ENCODE measurements at regions not wholly inside any gene's neighbourhood (a gene's known extent, or its start where the extent isn't known, plus 50 kb on each side); places are given as distances from the start of the nearest gene placed in this dataset.
"Not testable (repeated sequence)": the region's sequence is repeated elsewhere in the genome, so short reads cannot be mapped to it uniquely, and the experiment has no call there.

- DNase-seq, result no peak
Measured at GRCh38 chr5:104111632-104112031, 549.0 kb upstream of the NUDT12 start.

DNA sequence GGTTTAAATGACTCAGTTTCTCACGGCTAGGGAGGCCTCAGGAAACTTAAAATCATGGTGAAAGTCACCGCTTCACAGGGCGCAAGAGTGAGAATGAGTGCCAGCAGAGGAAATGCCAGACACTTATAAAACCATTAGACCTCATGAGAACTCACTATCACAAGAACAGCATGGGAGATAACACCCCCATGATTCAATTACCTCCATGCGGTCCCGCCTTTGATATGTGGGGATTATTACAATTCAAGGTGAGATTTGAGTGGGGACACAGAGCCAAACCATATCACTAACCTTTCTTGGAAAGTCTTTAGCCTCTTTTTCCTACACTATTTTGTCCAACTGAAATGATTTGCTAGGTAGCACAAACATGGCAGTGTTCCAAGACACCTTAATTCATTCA lies 533.9 kb upstream of the NUDT12 start:
- DNase-seq, result no peak

GRCh38 chr5:104095527-104095926 lies 532.9 kb upstream of the NUDT12 start:
- DNase-seq, result no peak

DNA sequence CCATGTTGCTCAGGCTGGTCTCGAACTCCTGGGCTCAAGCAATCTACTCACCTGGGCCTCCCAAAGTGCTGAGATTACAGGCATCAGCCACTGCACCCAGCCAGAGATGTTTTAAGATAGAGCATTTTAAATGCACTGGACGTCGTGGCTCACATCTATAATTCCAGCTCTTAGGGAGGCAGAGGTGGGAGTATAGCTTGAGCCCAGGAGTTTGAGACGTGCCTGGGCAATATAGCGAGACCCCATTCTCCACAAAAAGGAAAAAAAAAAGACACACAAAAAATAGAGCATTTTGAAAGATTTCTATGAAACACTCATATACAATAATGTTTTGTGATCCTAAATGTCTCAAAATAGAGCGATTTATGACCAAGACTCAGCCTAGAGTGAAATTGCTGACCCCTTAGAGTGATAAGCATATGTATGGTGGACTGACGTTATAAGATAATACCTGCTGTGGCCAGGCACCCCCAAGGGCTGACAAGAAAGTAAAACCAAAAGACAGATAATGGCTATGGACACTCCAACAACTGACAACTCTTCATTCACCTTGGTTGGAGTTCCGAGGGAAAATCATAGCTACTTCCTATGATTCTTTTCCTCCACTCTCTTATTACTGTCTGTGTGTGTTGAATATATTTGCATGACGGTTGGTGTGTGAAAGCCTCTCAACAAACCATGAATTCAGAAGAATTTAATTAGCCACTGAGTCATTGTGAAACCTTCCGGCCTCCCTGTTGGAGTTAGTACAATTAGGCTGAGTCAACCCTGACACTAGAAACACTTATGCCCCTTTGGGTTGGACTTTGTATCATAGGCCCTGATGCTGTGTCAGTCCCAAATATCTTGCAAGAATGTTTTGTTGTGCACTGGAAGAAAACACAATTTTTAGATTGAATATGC lies 526.5 kb upstream of the NUDT12 start:
- no peak for DNase-seq

- DNase-seq, result peak; percentile 9
Measured at GRCh38 chr5:104084896-104085295, 522.3 kb upstream of the NUDT12 start.

DNA sequence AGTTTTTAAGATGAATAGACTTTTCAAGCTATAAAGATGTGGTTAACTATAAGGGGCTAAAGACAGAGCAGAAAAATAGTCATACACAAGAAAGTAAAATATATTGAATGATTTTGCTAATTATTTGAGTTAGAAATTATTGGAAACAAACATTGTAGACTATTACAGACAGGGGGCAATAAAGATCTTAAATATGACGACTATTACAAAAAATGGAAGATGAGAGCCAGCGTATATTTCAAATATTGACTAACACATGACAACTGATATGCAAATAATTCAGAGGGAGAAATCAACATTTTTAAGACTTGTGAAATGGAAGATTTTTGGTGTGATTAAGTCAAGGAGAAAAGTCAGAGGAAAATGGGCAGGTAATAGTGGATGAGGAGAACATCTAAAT lies 520.2 kb upstream of the NUDT12 start:
- DNase-seq, result no peak

DNA sequence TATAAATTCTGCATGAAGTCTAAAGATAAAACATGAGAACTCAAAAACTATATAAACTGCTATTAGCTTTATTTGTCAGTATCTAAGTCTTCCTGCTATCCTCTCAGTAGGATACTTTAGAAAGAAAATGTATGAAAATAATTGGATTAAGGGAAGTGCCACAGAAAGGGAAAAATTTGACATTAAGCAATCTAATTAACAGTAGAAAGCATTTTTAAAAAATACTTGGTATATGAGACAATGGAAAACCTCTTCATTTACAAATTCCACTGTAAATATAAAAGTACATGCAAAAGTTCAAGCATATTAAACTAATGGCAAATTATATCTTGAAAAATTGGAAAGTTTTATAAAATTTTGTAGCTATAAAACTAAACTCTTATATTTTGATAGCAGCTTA lies 518.6 kb upstream of the NUDT12 start:
- no peak for DNase-seq

DNA sequence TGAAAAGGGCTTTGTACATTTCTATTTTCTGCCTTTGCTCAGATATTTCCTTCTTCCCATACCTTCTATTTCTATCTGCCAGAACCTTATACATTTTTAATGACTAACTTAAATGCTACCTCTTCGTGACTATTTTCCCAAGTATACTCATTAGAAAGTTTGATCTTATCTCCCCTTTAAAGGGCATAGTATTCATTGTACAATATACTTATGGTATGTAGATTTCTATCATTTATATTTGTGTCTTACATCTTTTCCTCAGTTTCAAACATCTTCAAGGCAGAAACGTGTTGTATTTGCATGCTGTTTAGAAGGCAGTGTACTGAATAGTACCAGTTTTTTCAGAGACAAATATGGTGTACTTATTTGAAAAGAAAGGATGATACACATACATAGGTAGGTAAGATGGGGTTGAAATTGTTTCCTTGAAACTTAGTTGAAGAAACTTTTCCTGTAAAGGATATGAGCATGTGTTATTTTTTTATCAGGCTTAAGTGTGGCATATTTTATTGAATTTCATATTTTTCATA lies 518.1 kb upstream of the NUDT12 start:
- no peak for DNase-seq

DNA sequence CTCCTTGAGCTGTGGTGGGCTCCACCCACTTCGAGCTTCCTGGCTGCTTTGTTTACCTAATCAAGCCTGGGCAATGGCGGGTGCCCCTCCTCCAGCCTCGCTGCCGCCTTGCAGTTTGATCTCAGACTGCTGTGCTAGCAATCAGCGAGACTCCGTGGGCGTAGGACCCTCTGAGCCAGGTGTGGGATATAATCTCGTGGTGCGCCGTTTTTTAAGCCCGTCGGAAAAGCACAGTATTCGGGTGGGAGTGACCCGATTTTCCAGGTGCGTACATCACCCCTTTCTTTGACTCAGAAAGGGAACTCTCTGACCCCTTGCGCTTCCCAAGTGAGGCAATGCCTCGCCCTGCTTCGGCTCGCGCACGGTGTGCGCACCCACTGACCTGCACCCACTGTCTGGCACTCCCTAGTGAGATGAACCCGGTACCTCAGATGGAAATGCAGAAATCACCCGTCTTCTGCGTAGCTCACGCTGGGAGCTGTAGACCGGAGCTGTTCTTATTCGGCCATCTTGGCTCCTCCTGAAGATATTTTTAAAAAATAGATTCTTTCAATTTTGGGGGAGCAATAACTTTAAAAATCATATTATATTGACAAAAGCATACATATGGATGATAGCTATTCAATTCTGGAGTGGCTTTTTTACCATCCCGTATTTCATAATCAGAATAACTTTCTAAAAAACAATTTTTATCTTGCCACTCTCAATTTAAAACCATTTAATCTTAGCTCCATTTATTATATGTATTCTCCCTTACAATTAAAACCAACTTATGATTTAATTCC lies 517.5 kb upstream of the NUDT12 start:
- not testable (repeated sequence) for DNase-seq

DNA sequence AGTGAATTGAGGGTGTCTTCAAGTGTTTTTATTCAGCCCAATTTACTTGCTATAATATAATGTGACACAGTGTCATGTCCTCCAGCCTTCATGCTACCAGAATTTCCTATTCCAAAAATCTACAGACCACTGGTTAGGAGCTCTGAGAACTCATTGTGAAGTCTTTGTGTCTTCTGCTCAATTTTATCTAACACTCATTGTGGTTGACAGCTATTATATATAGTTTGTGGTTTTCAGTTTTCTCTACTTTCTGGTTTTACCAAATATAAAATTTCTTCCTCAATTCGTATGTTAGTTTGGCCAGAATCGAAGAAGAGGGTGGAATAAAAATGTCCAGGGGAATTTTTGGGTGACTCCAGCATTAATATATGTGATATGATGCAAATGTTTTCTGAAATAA lies 509.3 kb upstream of the NUDT12 start:
- DNase-seq, result no peak

DNA sequence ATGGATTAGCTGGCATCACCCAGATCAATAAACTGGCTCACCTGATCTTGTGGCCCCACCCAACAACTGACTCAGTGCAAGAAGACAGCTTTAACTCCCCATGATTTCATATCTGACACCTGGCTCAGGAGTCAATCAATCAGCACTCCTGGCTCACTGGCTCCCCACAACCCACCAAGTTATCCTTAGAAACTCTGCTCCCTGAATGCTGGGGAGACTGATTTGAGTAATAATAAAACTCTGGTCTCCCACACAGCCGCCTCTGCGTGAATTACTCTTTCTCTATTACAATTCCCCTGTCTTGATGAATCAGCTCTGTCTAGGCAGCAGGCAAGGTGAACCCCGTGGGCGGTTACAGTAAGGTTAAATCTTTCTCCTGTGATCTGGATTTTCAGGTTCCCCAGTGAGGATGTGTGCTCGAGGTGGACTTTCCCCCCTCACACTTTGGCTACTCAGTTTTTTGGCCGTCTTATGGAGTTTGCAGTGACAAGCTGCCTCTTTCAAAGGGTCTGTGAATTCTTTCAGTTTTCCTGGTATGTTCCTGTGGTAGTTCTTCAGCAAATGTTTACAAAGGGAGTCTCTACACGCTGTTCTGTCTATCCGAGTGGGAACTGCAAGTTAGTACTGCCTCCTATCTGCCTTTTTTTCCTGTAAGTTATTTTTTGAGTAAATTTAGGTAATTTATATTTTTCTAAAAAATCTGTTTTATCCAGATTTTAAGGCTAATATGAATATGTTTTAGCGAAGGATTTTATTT lies 500.2 kb upstream of the NUDT12 start:
- DNase-seq, result no peak

- no peak for DNase-seq
Measured at GRCh38 chr5:104061707-104062106, 499.1 kb upstream of the NUDT12 start.

DNA sequence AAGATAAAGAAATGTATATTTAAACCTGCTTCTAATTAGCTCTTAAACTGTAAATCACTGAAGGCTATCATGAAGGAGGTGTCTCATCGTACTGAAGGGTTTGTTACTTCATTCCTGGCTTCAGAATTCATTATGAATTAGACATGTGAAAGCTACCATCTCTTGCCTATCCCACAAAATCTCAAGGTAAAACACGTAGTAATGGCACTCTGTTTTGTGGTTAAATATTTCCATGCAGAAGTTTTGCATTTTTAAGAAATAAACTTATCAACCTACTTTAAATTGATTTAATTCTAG lies 490.7 kb upstream of the NUDT12 start:
- DNase-seq, result no peak

DNA sequence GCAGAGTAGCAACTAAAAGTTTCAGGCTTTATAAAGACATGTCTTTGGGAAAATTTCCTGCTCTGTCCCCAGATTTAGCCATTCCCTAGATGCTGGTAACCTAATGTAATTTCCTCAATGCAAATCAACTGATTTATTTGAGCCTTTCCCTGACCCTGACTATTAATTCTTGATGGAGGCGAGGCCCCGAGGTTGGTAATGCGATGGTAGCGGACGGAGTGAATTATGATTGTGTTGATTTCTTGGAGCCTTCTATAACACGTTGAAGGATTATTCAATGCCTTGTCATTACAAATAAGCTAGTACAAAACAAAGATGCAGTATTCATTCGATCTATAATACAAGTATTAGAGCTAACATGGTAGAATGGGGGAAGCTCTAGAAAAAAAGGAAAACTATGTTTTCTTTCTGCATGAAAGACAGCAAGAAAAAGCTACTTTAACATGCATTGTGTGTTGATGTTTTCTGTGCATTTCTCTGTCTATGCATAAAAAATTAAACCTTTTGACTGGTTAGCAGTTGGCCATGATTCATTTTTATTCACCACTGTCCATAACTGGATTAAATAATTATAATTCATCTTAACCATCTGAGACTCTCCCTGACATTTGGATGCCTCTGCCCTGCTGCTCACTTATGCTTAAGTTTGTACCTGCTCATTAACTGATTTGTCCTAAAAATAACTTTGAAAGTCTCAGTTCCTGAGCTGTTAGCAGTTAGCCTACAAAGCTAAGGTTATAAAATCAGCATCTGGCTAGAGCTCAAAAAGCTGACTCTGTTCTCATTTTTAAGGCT lies 490.2 kb upstream of the NUDT12 start:
- no peak for DNase-seq

DNA sequence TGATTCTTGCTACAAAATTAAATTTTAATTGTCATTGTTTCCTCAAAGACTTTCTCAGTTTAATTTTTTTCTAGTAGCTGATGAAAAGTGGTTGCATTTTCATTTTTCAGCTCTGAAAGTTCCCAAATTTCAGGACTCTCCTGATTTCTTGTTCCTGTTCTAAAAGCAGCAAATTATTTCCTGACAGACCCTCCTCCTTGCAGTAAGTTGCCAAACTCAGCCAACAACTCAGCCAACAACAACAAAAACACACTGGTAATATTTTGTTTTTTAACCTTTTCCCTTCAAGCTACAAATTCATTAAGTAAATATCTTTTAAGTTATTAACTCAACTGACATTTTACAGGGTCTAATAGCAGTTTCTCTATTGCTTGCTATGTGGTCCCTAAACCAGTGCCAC lies 487.8 kb upstream of the NUDT12 start:
- no peak for DNase-seq

- no peak for DNase-seq
Measured at GRCh38 chr5:104049752-104050151, 487.2 kb upstream of the NUDT12 start.

DNA sequence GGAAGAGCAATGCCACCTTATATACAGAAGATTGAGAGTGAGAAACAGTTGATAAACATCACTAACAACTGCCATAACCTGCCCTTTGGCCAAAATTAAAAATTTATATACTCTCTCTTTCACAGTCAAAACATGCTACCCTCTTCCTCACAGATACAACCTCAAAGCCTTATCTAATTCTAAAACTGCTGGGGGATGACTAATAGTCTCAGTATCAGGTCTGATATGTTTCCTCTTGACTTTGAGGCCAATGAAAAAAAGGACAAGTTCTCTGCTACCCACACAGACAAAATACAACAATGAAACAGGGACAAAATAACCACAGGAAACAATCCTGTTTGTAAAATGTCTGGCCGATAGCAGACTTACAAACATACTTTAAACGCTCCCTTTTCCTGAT lies 485.6 kb upstream of the NUDT12 start:
- DNase-seq, result no peak

DNA sequence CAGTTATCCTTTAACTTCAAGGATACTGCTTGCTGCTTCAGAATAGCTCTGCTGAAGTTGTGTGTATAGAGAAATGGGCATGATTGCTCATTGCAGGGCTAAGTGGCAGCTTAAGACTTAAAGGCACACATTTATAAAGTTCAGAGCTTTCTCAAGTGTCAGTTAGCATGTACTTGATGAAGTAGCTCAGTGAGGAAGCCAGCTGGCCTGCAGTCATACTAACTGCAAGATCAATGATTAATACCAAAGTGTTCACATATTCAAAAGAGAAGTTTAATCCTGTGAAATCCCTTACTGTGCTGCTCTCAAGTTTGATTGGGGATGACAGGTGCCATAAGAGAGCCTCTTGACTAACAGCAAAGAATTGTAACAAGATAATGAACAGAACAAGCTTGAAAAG lies 483.4 kb upstream of the NUDT12 start:
- no peak for DNase-seq

- DNase-seq, result not testable (repeated sequence)
Measured at GRCh38 chr5:104039871-104040270, 477.3 kb upstream of the NUDT12 start.

DNA sequence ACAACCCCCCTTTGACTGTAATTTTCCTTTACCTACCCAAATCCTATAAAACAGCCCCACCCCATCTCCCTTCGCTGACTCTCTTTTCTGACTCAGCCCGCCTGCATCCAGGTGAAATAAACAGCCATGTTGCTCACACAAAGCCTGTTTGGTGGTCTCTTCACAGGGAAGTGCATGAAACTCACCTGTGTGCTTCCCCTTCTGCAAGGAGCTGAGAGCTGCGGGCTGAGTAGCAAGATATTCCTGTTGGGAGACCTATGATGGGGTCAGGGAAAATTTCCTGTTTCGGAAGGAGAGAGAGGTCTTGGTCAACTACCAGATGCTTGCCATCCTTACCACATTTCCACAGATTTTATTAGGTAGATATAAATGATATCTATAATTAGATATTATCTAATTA lies 474.5 kb upstream of the NUDT12 start:
- DNase-seq, result not testable (repeated sequence)

- DNase-seq, result not testable (repeated sequence)
Measured at GRCh38 chr5:104033186-104033585, 470.6 kb upstream of the NUDT12 start.

DNA sequence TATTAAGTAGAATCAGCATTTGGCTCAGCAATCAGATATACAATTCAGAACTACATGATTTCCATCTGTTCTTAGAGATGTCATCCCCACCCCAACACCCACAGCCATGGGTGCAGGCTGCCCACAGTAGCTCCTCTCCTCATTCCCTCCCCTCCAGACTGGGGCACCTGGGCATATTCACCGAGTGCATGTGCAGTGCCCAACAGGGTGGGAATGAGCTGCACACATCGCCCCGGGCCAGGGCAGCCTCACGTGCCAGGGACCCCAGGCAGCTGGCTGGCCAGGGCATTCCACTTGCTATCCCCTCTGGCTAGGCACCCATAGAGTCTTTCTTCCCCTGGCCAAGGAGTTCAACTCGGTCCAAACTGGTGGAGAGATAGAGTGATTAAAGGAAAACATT lies 461.9 kb upstream of the NUDT12 start:
- DNase-seq, result no peak

GRCh38 chr5:104023739-104024138 lies 461.1 kb upstream of the NUDT12 start:
- DNase-seq, result no peak
